HG02588 (cell line): ENCODE measurements at regions not wholly inside any gene's neighbourhood (a gene's known extent, or its start where the extent isn't known, plus 50 kb on each side); places are given as distances from the start of the nearest gene placed in this dataset.
"Not testable (repeated sequence)": the region's sequence is repeated elsewhere in the genome, so short reads cannot be mapped to it uniquely, and the experiment has no call there.

Source experiments
- ATAC-seq: cut with Tn5 transposase; IDR thresholded peaks from one replicate; pipeline ENCODE4 v1.9.1; 2021; ENCODE audit warnings: mild to moderate bottlenecking, moderate library complexity; ENCODE audit not compliant: unreplicated experiment

- no peak for ATAC-seq
Measured at GRCh38 chr18:51248685-51249084, 51.2 kb upstream of the MEX3C start.

- ATAC-seq: no peak
Measured at GRCh38 chr18:51250006-51250405, 52.5 kb upstream of the MEX3C start.

GRCh38 chr18:51250458-51251024 is 53.1 kb upstream of the MEX3C start:
- ATAC-seq: no peak

GRCh38 chr18:51251625-51252024 is 54.1 kb upstream of the MEX3C start:
- peak; percentile 99 for ATAC-seq

- no peak for ATAC-seq
Measured at GRCh38 chr18:51253476-51253875, 56.0 kb upstream of the MEX3C start.

GRCh38 chr18:51255693-51256092 is 58.2 kb upstream of the MEX3C start:
- ATAC-seq: no peak

GRCh38 chr18:51257150-51257549 is 59.7 kb upstream of the MEX3C start:
- no peak for ATAC-seq

GRCh38 chr18:51260118-51260517 is 62.6 kb upstream of the MEX3C start:
- ATAC-seq: no peak

GRCh38 chr18:51266077-51266476 is 68.6 kb upstream of the MEX3C start:
- not testable (repeated sequence) for ATAC-seq

- no peak for ATAC-seq
Measured at GRCh38 chr18:51266773-51267172, 69.3 kb upstream of the MEX3C start.

GRCh38 chr18:51273437-51273836 is 76.0 kb upstream of the MEX3C start:
- no peak for ATAC-seq

GRCh38 chr18:51275712-51276476 is 78.4 kb upstream of the MEX3C start:
- ATAC-seq: no peak

- ATAC-seq: no peak
Measured at GRCh38 chr18:51278045-51278649, 80.7 kb upstream of the MEX3C start.

GRCh38 chr18:51279367-51279984 is 82.0 kb upstream of the MEX3C start:
- peak; percentile 53 for ATAC-seq

- no peak for ATAC-seq
Measured at GRCh38 chr18:51287818-51288508, 90.5 kb upstream of the MEX3C start.

- ATAC-seq: no peak
Measured at GRCh38 chr18:51288582-51288981, 91.1 kb upstream of the MEX3C start.

- ATAC-seq: no peak
Measured at GRCh38 chr18:51290860-51291259, 93.4 kb upstream of the MEX3C start.

- ATAC-seq: no peak
Measured at GRCh38 chr18:51300912-51301311, 103.4 kb upstream of the MEX3C start.

GRCh38 chr18:51301376-51301775 is 103.9 kb upstream of the MEX3C start:
- ATAC-seq: no peak

- no peak for ATAC-seq
Measured at GRCh38 chr18:51316677-51317076, 119.2 kb upstream of the MEX3C start.

GRCh38 chr18:51321696-51322095 is 124.2 kb upstream of the MEX3C start:
- no peak for ATAC-seq
